GM19023 (cell line): ENCODE measurements at regions not wholly inside any gene's neighbourhood (a gene's known extent, or its start where the extent isn't known, plus 50 kb on each side); places are given as distances from the start of the nearest gene placed in this dataset.
A peak's percentile ranks its signal among the peaks of the same experiment; 100 is the strongest.

Experiments used
- ATAC-seq: cut with Tn5 transposase; IDR thresholded peaks from one replicate; pipeline ENCODE4 v1.9.1; 2021; ENCODE audit warnings: mild to moderate bottlenecking, moderate library complexity; ENCODE audit not compliant: unreplicated experiment

- no peak for ATAC-seq
These were observed 128.7 kb upstream of the DPYD start for GRCh38 chr1:98049370-98050135.

GRCh38 chr1:98048751-98049325 is 128.0 kb upstream of the DPYD start:
- ATAC-seq = no peak

- peak; percentile 54 for ATAC-seq
These were observed 127.4 kb upstream of the DPYD start for GRCh38 chr1:98048244-98048643.

- ATAC-seq = no peak
These were observed 126.3 kb upstream of the DPYD start for GRCh38 chr1:98047171-98047570.

GRCh38 chr1:98045767-98046641 is 125.2 kb upstream of the DPYD start:
- ATAC-seq = no peak

GRCh38 chr1:98045211-98045766 is 124.5 kb upstream of the DPYD start:
- ATAC-seq = no peak

GRCh38 chr1:98044766-98045165 is 123.9 kb upstream of the DPYD start:
- no peak for ATAC-seq

GRCh38 chr1:98044071-98044697 is 123.3 kb upstream of the DPYD start:
- no peak for ATAC-seq

- ATAC-seq = no peak
These were observed 114.8 kb upstream of the DPYD start for GRCh38 chr1:98035602-98036002.

GRCh38 chr1:98034505-98034904 is 113.7 kb upstream of the DPYD start:
- ATAC-seq = no peak

- ATAC-seq = no peak
These were observed 112.1 kb upstream of the DPYD start for GRCh38 chr1:98032958-98033357.

- ATAC-seq = no peak
These were observed 110.1 kb upstream of the DPYD start for GRCh38 chr1:98030976-98031375.

GRCh38 chr1:98030483-98030882 is 109.6 kb upstream of the DPYD start:
- ATAC-seq = no peak

GRCh38 chr1:98028800-98029199 is 108.0 kb upstream of the DPYD start:
- no peak for ATAC-seq

- ATAC-seq = no peak
These were observed 106.4 kb upstream of the DPYD start for GRCh38 chr1:98027103-98027705.

GRCh38 chr1:98025858-98026257 is 105.0 kb upstream of the DPYD start:
- no peak for ATAC-seq

GRCh38 chr1:98021126-98021525 is 100.3 kb upstream of the DPYD start:
- ATAC-seq = no peak

- no peak for ATAC-seq
These were observed 98.9 kb upstream of the DPYD start for GRCh38 chr1:98019747-98020146.

GRCh38 chr1:98018074-98018473 is 97.2 kb upstream of the DPYD start:
- no peak for ATAC-seq

- no peak for ATAC-seq
These were observed 96.3 kb upstream of the DPYD start for GRCh38 chr1:98017184-98017583.

- no peak for ATAC-seq
These were observed 87.5 kb upstream of the DPYD start for GRCh38 chr1:98008373-98008772.
